ENCODE measurements at regions not wholly inside any gene's neighbourhood (a gene's known extent, or its start where the extent isn't known, plus 50 kb on each side); places are given as distances from the start of the nearest gene placed in this dataset.
A peak's percentile ranks its signal among the peaks of the same experiment; 100 is the strongest.

GRCh38 chr4:45985038-45985437 lies 138.8 kb downstream of the GABRG1 start:
- H3K9me3 ChIP-seq (ENCODE audit: control insufficient read depth, insufficient read depth, low read length): no peaks in the 10 kb centered on the region
- no peak overlapping the region; the same call in 1 of the 2 replicates for H3K9ac ChIP-seq (ENCODE audit: low read depth, low read length)
- peak overlapping the region; percentile 48 for H3K4me3 ChIP-seq (ENCODE audit: low read depth, low read length)
- H3K36me3 ChIP-seq (ENCODE audit: control insufficient read depth, insufficient read depth, low read length): no peaks in the 10 kb centered on the region
- H3K27me3 ChIP-seq (ENCODE audit: control insufficient read depth, insufficient read depth, low read length): no peaks in the 10 kb centered on the region
- H3K4me1 ChIP-seq (ENCODE audit: control insufficient read depth, insufficient read depth, low read length): peaks cover 26% of the 10 kb centered on the region
- H3K27ac ChIP-seq (ENCODE audit: low read depth, low read length): no peak overlapping the region

- no peak overlapping the region for H3K9ac ChIP-seq (ENCODE audit: low read depth, low read length)
- H3K36me3 ChIP-seq (ENCODE audit: control insufficient read depth, insufficient read depth, low read length): no peaks in the 10 kb centered on the region
- H3K27ac ChIP-seq (ENCODE audit: low read depth, low read length): no peak overlapping the region
- no peak overlapping the region for H3K4me3 ChIP-seq (ENCODE audit: low read depth, low read length)
- H3K4me1 ChIP-seq (ENCODE audit: control insufficient read depth, insufficient read depth, low read length): no peaks in the 10 kb centered on the region
- no peaks in the 10 kb centered on the region for H3K9me3 ChIP-seq (ENCODE audit: control insufficient read depth, insufficient read depth, low read length)
- H3K27me3 ChIP-seq (ENCODE audit: control insufficient read depth, insufficient read depth, low read length): no peaks in the 10 kb centered on the region
Observed at GRCh38 chr4:45971108-45971507, 152.7 kb downstream of the GABRG1 start.

DNA sequence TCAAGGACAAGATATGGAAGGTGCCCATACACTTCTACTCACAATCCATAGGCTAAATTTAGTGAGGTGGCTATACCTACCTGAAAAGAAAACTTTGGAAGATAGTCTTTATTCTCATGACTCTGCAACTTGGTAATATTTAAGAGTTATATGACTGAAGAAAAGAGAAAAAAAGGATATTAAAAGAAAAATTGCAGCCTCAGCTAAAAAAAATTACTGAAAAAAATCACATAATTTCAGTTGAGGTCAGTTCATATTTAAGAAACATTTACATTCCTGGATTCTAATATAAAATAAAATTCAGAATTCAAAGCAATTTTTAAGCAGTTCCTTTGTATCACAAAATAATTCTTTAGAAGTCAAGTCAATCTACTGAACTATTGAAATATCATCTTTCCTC lies 166.5 kb downstream of the GABRG1 start:
- H3K27ac ChIP-seq (ENCODE audit: low read depth, low read length): no peak overlapping the region
- H3K4me1 ChIP-seq (ENCODE audit: control insufficient read depth, insufficient read depth, low read length): no peaks in the 10 kb centered on the region
- H3K9ac ChIP-seq (ENCODE audit: low read depth, low read length): no peak overlapping the region
- H3K9me3 ChIP-seq (ENCODE audit: control insufficient read depth, insufficient read depth, low read length): no peaks in the 10 kb centered on the region
- no peak overlapping the region for H3K4me3 ChIP-seq (ENCODE audit: low read depth, low read length)
- no peaks in the 10 kb centered on the region for H3K36me3 ChIP-seq (ENCODE audit: control insufficient read depth, insufficient read depth, low read length)
- no peaks in the 10 kb centered on the region for H3K27me3 ChIP-seq (ENCODE audit: control insufficient read depth, insufficient read depth, low read length)

DNA sequence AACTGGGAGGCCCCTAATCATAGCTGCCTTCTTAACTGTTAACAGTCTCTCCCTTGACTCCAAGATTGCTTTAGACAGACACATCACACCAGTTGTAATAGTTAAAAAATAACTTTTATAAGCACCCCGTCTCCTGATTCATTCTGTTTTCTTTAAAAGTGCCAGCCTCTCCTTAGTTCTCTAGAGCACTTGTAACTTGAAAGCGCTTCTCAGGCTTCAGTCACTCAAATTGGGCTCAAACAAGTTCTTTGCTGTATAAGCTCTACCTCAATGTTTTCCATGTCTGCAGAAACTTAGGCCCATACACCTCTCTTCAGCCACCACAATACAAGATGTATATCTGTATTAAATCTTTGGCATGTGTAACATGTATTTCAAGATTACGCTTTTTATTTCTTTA lies 169.6 kb downstream of the GABRG1 start:
- no peaks in the 10 kb centered on the region for H3K36me3 ChIP-seq (ENCODE audit: control insufficient read depth, insufficient read depth, low read length)
- no peaks in the 10 kb centered on the region for H3K4me1 ChIP-seq (ENCODE audit: control insufficient read depth, insufficient read depth, low read length)
- H3K27ac ChIP-seq (ENCODE audit: low read depth, low read length): no peak overlapping the region
- H3K4me3 ChIP-seq (ENCODE audit: low read depth, low read length): no peak overlapping the region
- H3K9ac ChIP-seq (ENCODE audit: low read depth, low read length): no peak overlapping the region
- no peaks in the 10 kb centered on the region for H3K27me3 ChIP-seq (ENCODE audit: control insufficient read depth, insufficient read depth, low read length)
- no peaks in the 10 kb centered on the region for H3K9me3 ChIP-seq (ENCODE audit: control insufficient read depth, insufficient read depth, low read length)

- Histone ChIP-seq H3K9me3 (ENCODE audit: control insufficient read depth, insufficient read depth, low read length) (no peaks in the 10 kb centered on the region), H3K27ac (ENCODE audit: low read depth, low read length) (no peak overlapping the region), H3K9ac (ENCODE audit: low read depth, low read length) (no peak overlapping the region), H3K4me3 (ENCODE audit: low read depth, low read length) (no peak overlapping the region), H3K36me3 (ENCODE audit: control insufficient read depth, insufficient read depth, low read length) (no peaks in the 10 kb centered on the region), H3K4me1 (ENCODE audit: control insufficient read depth, insufficient read depth, low read length) (no peaks in the 10 kb centered on the region), H3K27me3 (ENCODE audit: control insufficient read depth, insufficient read depth, low read length) (no peaks in the 10 kb centered on the region)
Observed at GRCh38 chr4:45951153-45951552, 172.7 kb downstream of the GABRG1 start.

- H3K27me3 ChIP-seq (ENCODE audit: control insufficient read depth, insufficient read depth, low read length): no peaks in the 10 kb centered on the region
Observed at GRCh38 chr4:45946699-45947098, 177.2 kb downstream of the GABRG1 start.

DNA sequence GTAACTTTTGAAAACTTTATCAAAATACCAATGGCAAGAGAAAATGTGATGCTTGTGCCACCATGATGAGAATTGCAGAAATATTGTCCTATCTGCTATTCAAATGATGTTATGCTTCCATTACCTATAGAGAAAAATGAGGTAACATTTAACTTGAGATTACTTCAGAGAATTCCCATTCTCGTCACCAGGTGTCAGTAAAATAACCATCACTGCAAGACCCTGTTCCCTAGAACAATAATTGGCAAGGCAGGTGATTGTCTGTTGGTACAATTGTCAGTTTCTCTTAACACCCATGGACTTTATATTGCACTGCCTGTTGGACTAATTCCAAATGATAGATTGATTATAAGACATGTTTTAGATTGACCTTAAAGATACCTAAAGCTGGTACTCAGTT lies 179.9 kb downstream of the GABRG1 start:
- no peak overlapping the region for H3K27ac ChIP-seq (ENCODE audit: low read depth, low read length)
- H3K9me3 ChIP-seq (ENCODE audit: control insufficient read depth, insufficient read depth, low read length): no peaks in the 10 kb centered on the region
- no peaks in the 10 kb centered on the region for H3K4me1 ChIP-seq (ENCODE audit: control insufficient read depth, insufficient read depth, low read length)
- H3K27me3 ChIP-seq (ENCODE audit: control insufficient read depth, insufficient read depth, low read length): no peaks in the 10 kb centered on the region
- no peak overlapping the region for H3K4me3 ChIP-seq (ENCODE audit: low read depth, low read length)
- H3K9ac ChIP-seq (ENCODE audit: low read depth, low read length): no peak overlapping the region
- H3K36me3 ChIP-seq (ENCODE audit: control insufficient read depth, insufficient read depth, low read length): no peaks in the 10 kb centered on the region

More at GRCh38 chr4:45946699-45947098, 177.2 kb downstream of the GABRG1 start:
- Histone ChIP-seq H3K4me3 (ENCODE audit: low read depth, low read length) (no peak overlapping the region), H3K4me1 (ENCODE audit: control insufficient read depth, insufficient read depth, low read length) (no peaks in the 10 kb centered on the region), H3K9me3 (ENCODE audit: control insufficient read depth, insufficient read depth, low read length) (no peaks in the 10 kb centered on the region), H3K9ac (ENCODE audit: low read depth, low read length) (no peak overlapping the region), H3K36me3 (ENCODE audit: control insufficient read depth, insufficient read depth, low read length) (no peaks in the 10 kb centered on the region), H3K27ac (ENCODE audit: low read depth, low read length) (no peak overlapping the region)

- no peak overlapping the region for H3K4me3 ChIP-seq (ENCODE audit: low read depth, low read length)
- H3K9ac ChIP-seq (ENCODE audit: low read depth, low read length): no peak overlapping the region
- H3K4me1 ChIP-seq (ENCODE audit: control insufficient read depth, insufficient read depth, low read length): no peaks in the 10 kb centered on the region
Observed at GRCh38 chr4:45939056-45939455, 184.8 kb downstream of the GABRG1 start.

DNA sequence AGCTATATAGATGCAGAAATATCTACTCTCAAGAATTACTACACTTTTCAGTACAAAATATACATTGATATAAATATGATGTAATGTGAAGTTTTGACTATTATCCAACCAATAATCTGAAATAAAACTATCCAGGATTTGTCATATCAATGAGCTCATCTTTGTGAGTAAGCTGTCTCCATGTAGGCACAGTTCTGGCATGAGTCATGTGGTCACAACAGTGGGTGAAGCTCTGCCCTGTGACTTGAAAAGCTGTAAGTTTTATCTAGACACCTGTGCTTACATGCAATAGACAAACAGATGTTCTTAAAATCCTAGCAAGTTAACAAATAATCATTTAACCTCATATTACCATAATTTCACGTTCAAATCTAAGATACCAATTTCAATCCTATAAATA lies 192.7 kb downstream of the GABRG1 start:
- Histone ChIP-seq H3K27me3 (ENCODE audit: control insufficient read depth, insufficient read depth, low read length) (no peaks in the 10 kb centered on the region), H3K27ac (ENCODE audit: low read depth, low read length) (no peak overlapping the region), H3K9ac (ENCODE audit: low read depth, low read length) (no peak overlapping the region), H3K36me3 (ENCODE audit: control insufficient read depth, insufficient read depth, low read length) (no peaks in the 10 kb centered on the region), H3K4me3 (ENCODE audit: low read depth, low read length) (no peak overlapping the region), H3K9me3 (ENCODE audit: control insufficient read depth, insufficient read depth, low read length) (no peaks in the 10 kb centered on the region), H3K4me1 (ENCODE audit: control insufficient read depth, insufficient read depth, low read length) (no peaks in the 10 kb centered on the region)

More at GRCh38 chr4:45939056-45939455, 184.8 kb downstream of the GABRG1 start:
- Histone ChIP-seq H3K27me3 (ENCODE audit: control insufficient read depth, insufficient read depth, low read length) (no peaks in the 10 kb centered on the region), H3K9me3 (ENCODE audit: control insufficient read depth, insufficient read depth, low read length) (no peaks in the 10 kb centered on the region), H3K36me3 (ENCODE audit: control insufficient read depth, insufficient read depth, low read length) (no peaks in the 10 kb centered on the region), H3K27ac (ENCODE audit: low read depth, low read length) (no peak overlapping the region)

DNA sequence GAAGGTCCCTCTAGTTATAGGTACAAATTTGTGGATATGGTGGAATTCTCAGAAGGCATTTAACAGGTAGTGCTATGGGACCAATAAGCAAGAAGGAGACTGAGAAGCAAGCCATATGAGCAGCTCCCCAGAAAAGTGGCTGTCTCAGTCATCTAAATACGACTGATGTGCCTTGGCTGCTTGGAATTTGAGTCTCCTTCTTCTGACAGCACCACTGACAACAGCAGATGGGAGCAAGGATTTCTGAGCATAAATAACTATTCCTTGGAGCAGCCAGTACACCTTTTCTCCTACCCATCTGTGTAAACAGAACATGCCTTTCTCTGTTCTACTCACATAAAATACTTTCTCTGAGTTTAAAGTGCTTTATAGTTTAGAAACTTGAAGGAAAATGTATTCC lies 196.2 kb downstream of the GABRG1 start:
- no peak overlapping the region for H3K27ac ChIP-seq (ENCODE audit: low read depth, low read length)
- H3K27me3 ChIP-seq (ENCODE audit: control insufficient read depth, insufficient read depth, low read length): no peaks in the 10 kb centered on the region
- H3K4me1 ChIP-seq (ENCODE audit: control insufficient read depth, insufficient read depth, low read length): no peaks in the 10 kb centered on the region
- H3K4me3 ChIP-seq (ENCODE audit: low read depth, low read length): no peak overlapping the region
- H3K9me3 ChIP-seq (ENCODE audit: control insufficient read depth, insufficient read depth, low read length): no peaks in the 10 kb centered on the region
- no peaks in the 10 kb centered on the region for H3K36me3 ChIP-seq (ENCODE audit: control insufficient read depth, insufficient read depth, low read length)
- H3K9ac ChIP-seq (ENCODE audit: low read depth, low read length): no peak overlapping the region

- H3K4me3 ChIP-seq (ENCODE audit: low read depth, low read length): no peak overlapping the region
- no peaks in the 10 kb centered on the region for H3K9me3 ChIP-seq (ENCODE audit: control insufficient read depth, insufficient read depth, low read length)
- H3K4me1 ChIP-seq (ENCODE audit: control insufficient read depth, insufficient read depth, low read length): no peaks in the 10 kb centered on the region
- H3K36me3 ChIP-seq (ENCODE audit: control insufficient read depth, insufficient read depth, low read length): no peaks in the 10 kb centered on the region
- H3K27ac ChIP-seq (ENCODE audit: low read depth, low read length): no peak overlapping the region
- no peaks in the 10 kb centered on the region for H3K27me3 ChIP-seq (ENCODE audit: control insufficient read depth, insufficient read depth, low read length)
- H3K9ac ChIP-seq (ENCODE audit: low read depth, low read length): no peak overlapping the region
Observed at GRCh38 chr4:45925809-45926208, 198.0 kb downstream of the GABRG1 start.

GRCh38 chr4:45920861-45921260 lies 203.0 kb downstream of the GABRG1 start:
- no peak overlapping the region for H3K27ac ChIP-seq (ENCODE audit: low read depth, low read length)

More at GRCh38 chr4:45920861-45921260, 203.0 kb downstream of the GABRG1 start:
- Histone ChIP-seq H3K9ac (ENCODE audit: low read depth, low read length) (no peak overlapping the region), H3K4me1 (ENCODE audit: control insufficient read depth, insufficient read depth, low read length) (no peaks in the 10 kb centered on the region), H3K27me3 (ENCODE audit: control insufficient read depth, insufficient read depth, low read length) (no peaks in the 10 kb centered on the region), H3K4me3 (ENCODE audit: low read depth, low read length) (no peak overlapping the region), H3K36me3 (ENCODE audit: control insufficient read depth, insufficient read depth, low read length) (no peaks in the 10 kb centered on the region), H3K9me3 (ENCODE audit: control insufficient read depth, insufficient read depth, low read length) (no peaks in the 10 kb centered on the region)

Data from HUES48 (cell line).